Transverse colon (tissue), 3 donors: ENCODE measurements at regions not wholly inside any gene's neighbourhood (a gene's known extent, or its start where the extent isn't known, plus 50 kb on each side); places are given as distances from the start of the nearest gene placed in this dataset.

Experiments
- POLR2A ChIP-seq: fragments of 450-650 bp; IDR thresholded peaks from one replicate; pipeline ENCODE4 v1.6.1; 2016; ENCODE audit warnings: antibody characterized with exemption, mild to moderate bottlenecking, moderate library complexity
- TF ChIP-seq, protein P1 (sequence below), 5 experiments: fragments of 200-600 bp in 3 of 5; fragments of 450-650 bp in 2 of 5; sonication (generic) in 3 of 5; IDR thresholded peaks; 1 replicate in 2 of 5; 2 replicates in 3 of 5; pipeline ENCODE4 v1.5.1; 2016 to 2017; ENCODE audit warnings: antibody characterized with exemption in 5 of 5, inconsistent platforms in 3 of 5, mild to moderate bottlenecking in 2 of 5, moderate library complexity in 1 of 5

DNA sequence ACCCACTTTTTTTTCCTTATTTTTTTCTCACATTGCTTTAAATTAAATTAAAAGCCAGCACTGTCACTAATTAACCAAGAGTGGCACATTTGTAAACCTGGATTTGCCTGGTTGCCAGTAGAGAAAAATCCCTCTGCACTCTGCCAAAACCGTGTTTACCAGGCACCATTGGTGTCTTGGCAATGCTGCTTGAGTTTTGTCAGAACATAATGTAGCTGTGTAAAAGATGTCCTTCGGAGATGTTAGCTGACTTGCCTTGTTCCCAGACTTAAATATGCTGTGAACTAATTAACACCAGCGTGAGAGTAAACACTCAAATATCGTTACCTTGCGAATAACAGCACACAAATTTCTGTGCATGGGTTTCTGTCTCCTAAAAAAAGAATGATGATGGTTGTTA is 694.9 kb upstream of the ID4 start:
- TF ChIP-seq, protein P1, sequence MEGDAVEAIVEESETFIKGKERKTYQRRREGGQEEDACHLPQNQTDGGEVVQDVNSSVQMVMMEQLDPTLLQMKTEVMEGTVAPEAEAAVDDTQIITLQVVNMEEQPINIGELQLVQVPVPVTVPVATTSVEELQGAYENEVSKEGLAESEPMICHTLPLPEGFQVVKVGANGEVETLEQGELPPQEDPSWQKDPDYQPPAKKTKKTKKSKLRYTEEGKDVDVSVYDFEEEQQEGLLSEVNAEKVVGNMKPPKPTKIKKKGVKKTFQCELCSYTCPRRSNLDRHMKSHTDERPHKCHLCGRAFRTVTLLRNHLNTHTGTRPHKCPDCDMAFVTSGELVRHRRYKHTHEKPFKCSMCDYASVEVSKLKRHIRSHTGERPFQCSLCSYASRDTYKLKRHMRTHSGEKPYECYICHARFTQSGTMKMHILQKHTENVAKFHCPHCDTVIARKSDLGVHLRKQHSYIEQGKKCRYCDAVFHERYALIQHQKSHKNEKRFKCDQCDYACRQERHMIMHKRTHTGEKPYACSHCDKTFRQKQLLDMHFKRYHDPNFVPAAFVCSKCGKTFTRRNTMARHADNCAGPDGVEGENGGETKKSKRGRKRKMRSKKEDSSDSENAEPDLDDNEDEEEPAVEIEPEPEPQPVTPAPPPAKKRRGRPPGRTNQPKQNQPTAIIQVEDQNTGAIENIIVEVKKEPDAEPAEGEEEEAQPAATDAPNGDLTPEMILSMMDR (IDR thresholded peaks at IDR 0.05) = no peak
- TF ChIP-seq POLR2A = no peak
